CD4-positive, alpha-beta T cell (primary cell): ENCODE measurements at regions not wholly inside any gene's neighbourhood (a gene's known extent, or its start where the extent isn't known, plus 50 kb on each side); places are given as distances from the start of the nearest gene placed in this dataset.
"Not testable (repeated sequence)": the region's sequence is repeated elsewhere in the genome, so short reads cannot be mapped to it uniquely, and the experiment has no call there.

Experiments used
- ATAC-seq: fragments of 200-7000 bp; cut with Tn5 transposase; one replicate; pipeline ENCODE4 v1.10.0; 2022; ENCODE audit warnings: mild to moderate bottlenecking; ENCODE audit not compliant: poor library complexity
- CTCF ChIA-PET: fragments of 350-600 bp; sonication (Branson Sonifier 250); formaldehyde crosslinking; loops from one replicate; lab custom pipeline; 2021; ENCODE audit warnings: antibody characterized with exemption, inconsistent platforms; lab: Charles Lee
- POLR2A ChIA-PET: fragments of 350-600 bp; sonication (Branson Sonifier 250); formaldehyde crosslinking; loops from one replicate; lab custom pipeline; 2021; ENCODE audit warnings: antibody characterized with exemption, inconsistent platforms; lab: Charles Lee
- DNase-seq, 14 experiments: peaks; one replicate each; pipeline ENCODE4 v3.0.0-alpha.2; 2013 to 2020; ENCODE audit warnings: mixed read lengths in 2 of 14
- H3K27ac ChIP-seq, 2 donors: one replicate each; pipeline versions ENCODE4 v1.5.1 to v1.7.0; 2013; ENCODE audit warnings: low read length in 2 of 2, low read depth in 1 of 2, mild to moderate bottlenecking in 1 of 2
- H3K27me3 ChIP-seq, 2 experiments: 1 replicate in 1 of 2; 2 replicates in 1 of 2; pipeline versions ENCODE4 v1.6.1 to v1.7.0; 2013; ENCODE audit warnings: low read length in 2 of 2, control low read depth in 1 of 2, mild to moderate bottlenecking in 1 of 2, moderate library complexity in 1 of 2; ENCODE audit not compliant: insufficient read depth in 2 of 2, control insufficient read depth in 1 of 2
- H3K36me3 ChIP-seq: one replicate; pipeline ENCODE4 v1.6.1; 2013; ENCODE audit warnings: low read length, control low read depth; ENCODE audit not compliant: insufficient read depth
- H3K4me1 ChIP-seq: one replicate; pipeline ENCODE4 v1.6.1; 2013; ENCODE audit warnings: low read length, control low read depth; ENCODE audit not compliant: insufficient read depth
- H3K4me3 ChIP-seq: one replicate; pipeline ENCODE4 v1.5.1; 2013; ENCODE audit warnings: mild to moderate bottlenecking, low read length, moderate library complexity
- H3K9me3 ChIP-seq, 2 experiments: 1 replicate in 1 of 2; 2 replicates in 1 of 2; pipeline versions ENCODE4 v1.6.1 to v1.7.0; 2013; ENCODE audit warnings: low read length in 2 of 2, mild to moderate bottlenecking in 2 of 2, control low read depth in 1 of 2, moderate library complexity in 1 of 2; ENCODE audit not compliant: control insufficient read depth in 1 of 2, insufficient read depth in 1 of 2
- H3K27ac Mint-ChIP-seq: one replicate; pipeline ENCODE4 v1.8.0; 2020; ENCODE audit warnings: mixed read lengths
- H3K27me3 Mint-ChIP-seq: one replicate; pipeline ENCODE4 v1.8.0; 2021; ENCODE audit warnings: mixed read lengths
- H3K36me3 Mint-ChIP-seq: one replicate; pipeline ENCODE4 v1.8.0; 2021; ENCODE audit warnings: low read depth, mixed read lengths
- H3K4me1 Mint-ChIP-seq: one replicate; pipeline ENCODE4 v1.8.0; 2021; ENCODE audit warnings: low read depth, mixed read lengths
- H3K4me3 Mint-ChIP-seq: one replicate; pipeline ENCODE4 v1.8.0; 2020; ENCODE audit warnings: mild to moderate bottlenecking, mixed read lengths
- H3K9me3 Mint-ChIP-seq: one replicate; pipeline ENCODE4 v1.8.0; 2020; ENCODE audit warnings: mixed read lengths
- intact Hi-C, 2 experiments: fragments of 100-400 bp; cut with DNase I in 1 of 2; cut with micrococcal nuclease in 1 of 2; formaldehyde crosslinking; loops; one replicate each; pipeline versions ENCODE4 v1.15.1 to v1.9.0; 2023 to 2025; cut with DNase I, micrococcal nuclease
- TF ChIP-seq, protein P1 (sequence below): fragments of 200-600 bp; IDR thresholded peaks from one replicate; pipeline ENCODE4 v1.8.0; 2022; ENCODE audit warnings: antibody characterized with exemption, mild to moderate bottlenecking

DNA sequence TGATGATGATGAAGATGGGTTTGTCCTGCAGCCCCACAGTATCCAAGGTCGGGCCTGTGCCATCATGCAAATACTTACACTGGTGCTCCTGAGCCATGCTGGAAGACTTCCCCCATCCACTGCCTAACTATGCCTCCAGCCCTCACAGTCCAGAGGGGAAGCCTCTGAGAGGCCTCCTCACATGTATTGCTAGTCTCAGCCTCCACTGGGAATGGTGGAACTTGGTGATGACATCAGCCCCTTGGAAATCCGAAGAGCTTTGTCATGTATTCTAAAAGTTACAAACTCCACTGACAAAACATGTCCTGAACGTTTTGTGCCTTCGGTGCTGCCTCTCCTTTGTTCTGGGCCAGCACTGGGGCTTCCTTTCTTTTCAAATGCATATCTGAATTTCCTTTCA, 61.1 kb upstream of the DMRTB1 start:
- H3K27ac ChIP-seq: no peak overlapping the region
- Mint-ChIP-seq H3K27me3 (no peaks in the 10 kb centered on the region), H3K36me3 (no peaks in the 10 kb centered on the region), H3K4me1 (no peaks in the 10 kb centered on the region), H3K9me3 (no peaks in the 10 kb centered on the region), H3K27ac (no peak overlapping the region), H3K4me3 (no peak overlapping the region)
- ChIA-PET CTCF (no interaction called here), POLR2A (no interaction called here)
- ATAC-seq (no peak), DNase-seq (no peak)
- intact Hi-C loops: no loop called here
- no peaks in the 10 kb centered on the region for H3K9me3 ChIP-seq
- TF ChIP-seq, protein P1, sequence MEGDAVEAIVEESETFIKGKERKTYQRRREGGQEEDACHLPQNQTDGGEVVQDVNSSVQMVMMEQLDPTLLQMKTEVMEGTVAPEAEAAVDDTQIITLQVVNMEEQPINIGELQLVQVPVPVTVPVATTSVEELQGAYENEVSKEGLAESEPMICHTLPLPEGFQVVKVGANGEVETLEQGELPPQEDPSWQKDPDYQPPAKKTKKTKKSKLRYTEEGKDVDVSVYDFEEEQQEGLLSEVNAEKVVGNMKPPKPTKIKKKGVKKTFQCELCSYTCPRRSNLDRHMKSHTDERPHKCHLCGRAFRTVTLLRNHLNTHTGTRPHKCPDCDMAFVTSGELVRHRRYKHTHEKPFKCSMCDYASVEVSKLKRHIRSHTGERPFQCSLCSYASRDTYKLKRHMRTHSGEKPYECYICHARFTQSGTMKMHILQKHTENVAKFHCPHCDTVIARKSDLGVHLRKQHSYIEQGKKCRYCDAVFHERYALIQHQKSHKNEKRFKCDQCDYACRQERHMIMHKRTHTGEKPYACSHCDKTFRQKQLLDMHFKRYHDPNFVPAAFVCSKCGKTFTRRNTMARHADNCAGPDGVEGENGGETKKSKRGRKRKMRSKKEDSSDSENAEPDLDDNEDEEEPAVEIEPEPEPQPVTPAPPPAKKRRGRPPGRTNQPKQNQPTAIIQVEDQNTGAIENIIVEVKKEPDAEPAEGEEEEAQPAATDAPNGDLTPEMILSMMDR: no peak
- H3K27me3 ChIP-seq: no peaks in the 10 kb centered on the region
- peaks cover 4% of the 10 kb centered on the region for H3K4me1 ChIP-seq
- no peaks in the 10 kb centered on the region for H3K36me3 ChIP-seq
- H3K4me3 ChIP-seq: no peak overlapping the region

DNA sequence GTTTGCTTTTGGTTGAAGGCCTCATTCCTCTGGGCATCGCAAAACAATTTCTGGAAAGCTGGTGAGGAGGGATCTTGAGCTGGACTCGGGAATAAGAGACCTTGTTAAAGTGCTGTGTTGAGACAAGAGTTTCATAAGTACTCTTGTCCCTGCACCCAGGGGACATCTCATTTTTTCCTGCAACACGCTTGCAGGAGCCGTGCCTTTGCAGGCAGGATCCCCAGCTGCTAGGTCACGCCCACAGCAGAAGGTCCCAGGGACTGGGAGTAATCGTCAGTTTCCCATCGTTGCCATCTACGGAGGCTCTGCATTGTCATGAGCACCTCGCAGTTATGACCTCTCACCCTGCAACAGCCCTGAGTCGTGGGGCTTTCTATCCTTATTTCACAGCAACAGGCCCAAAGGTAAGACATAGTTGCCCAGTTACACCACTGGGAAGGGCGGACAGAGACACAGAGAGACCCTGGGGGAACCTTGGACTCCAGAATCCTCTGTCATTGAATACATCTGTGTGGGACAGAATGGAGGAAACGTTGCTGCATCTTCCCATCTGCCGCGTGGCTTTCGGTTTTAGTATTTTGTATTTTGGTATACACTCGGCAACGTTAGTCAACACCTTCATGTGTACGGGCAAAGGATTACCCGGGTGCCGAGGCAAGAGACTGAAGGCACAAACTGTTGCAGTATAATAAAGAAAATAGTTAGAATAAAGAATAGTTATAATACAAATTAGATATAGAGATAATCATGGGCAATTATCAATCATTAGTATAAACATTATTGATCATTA, 60.4 kb upstream of the DMRTB1 start:
- POLR2A ChIA-PET: no interaction called here
- no peaks in the 10 kb centered on the region for H3K36me3 Mint-ChIP-seq
- no peak overlapping the region for H3K27ac Mint-ChIP-seq

DNA sequence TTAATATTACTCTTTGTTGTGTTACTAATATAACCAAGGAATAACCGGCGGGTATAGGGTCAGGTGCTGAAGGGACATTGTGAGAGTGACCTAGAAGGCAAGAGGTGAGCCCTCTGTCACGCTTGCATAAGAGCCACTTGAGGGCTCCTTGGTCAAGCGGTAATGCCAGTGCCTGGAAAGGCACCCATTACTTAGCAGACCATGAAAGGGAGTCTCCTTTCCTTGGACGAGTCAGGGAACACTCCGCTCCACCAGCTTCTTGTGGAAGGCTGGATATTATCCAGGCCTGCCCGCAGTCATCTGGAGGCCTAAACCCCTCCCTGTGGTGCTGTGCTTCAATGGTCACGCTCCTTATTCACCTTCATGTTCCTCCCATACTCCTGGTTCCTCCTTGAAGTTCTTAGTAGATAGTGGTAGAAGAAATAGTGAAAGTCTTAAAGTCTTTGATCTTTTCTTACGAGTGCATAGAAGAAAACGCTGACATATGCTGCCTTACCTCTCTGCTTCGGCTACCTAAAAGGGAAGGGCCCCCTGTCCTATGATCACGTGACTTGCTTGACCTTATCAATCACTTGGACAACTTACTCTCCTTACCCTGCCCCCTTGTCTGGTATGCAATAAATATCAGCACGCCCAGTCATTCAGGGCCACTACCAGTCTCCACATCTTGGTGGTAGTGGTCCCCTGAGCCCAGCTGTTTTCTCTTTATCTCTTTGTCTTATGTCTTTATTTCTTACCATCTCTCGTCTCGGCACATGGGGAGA, 59.6 kb upstream of the DMRTB1 start:
- CTCF ChIA-PET, H3K4me3 ChIP-seq, H3K27me3 ChIP-seq, intact Hi-C loops, H3K36me3 ChIP-seq, H3K9me3 ChIP-seq, H3K27ac Mint-ChIP-seq, ATAC-seq, POLR2A ChIA-PET, H3K27ac ChIP-seq, H3K27me3 Mint-ChIP-seq, H3K4me1 Mint-ChIP-seq, H3K4me1 ChIP-seq, H3K4me3 Mint-ChIP-seq, DNase-seq, H3K9me3 Mint-ChIP-seq, H3K36me3 Mint-ChIP-seq: not testable (repeated sequence)

More for the DNA sequence above, 60.4 kb upstream of the DMRTB1 start:
- Histone ChIP-seq H3K27me3 (no peaks in the 10 kb centered on the region), H3K36me3 (no peaks in the 10 kb centered on the region), H3K9me3 (no peaks in the 10 kb centered on the region), H3K4me3 (no peak overlapping the region), H3K27ac (no peak overlapping the region), H3K4me1 (no peaks in the 10 kb centered on the region)
- TF ChIP-seq, protein P1: no peak
- H3K27me3 Mint-ChIP-seq: no peaks in the 10 kb centered on the region
- no peak for ATAC-seq
- intact Hi-C loops: no loop called here
- no peak for DNase-seq
- H3K4me3 Mint-ChIP-seq: no peak overlapping the region
- no peaks in the 10 kb centered on the region for H3K9me3 Mint-ChIP-seq
- CTCF ChIA-PET: no interaction called here
- H3K4me1 Mint-ChIP-seq: no peaks in the 10 kb centered on the region
